MM.1S (cell line): ENCODE measurements at regions not wholly inside any gene's neighbourhood (a gene's known extent, or its start where the extent isn't known, plus 50 kb on each side); places are given as distances from the start of the nearest gene placed in this dataset.
"Not testable (repeated sequence)": the region's sequence is repeated elsewhere in the genome, so short reads cannot be mapped to it uniquely, and the experiment has no call there.

Experiments
- DNase-seq: peaks from one replicate; pipeline ENCODE4 v3.0.0-alpha.2; 2015
- H2AFZ ChIP-seq: fragments of 300-600 bp; sonication (generic); 2 replicates; pipeline ENCODE4 v1.6.0; 2016; ENCODE audit warnings: antibody characterized with exemption, low read length
- H3F3A ChIP-seq: fragments of 300-600 bp; sonication (generic); 2 replicates; pipeline ENCODE4 v1.6.1; 2016; ENCODE audit warnings: mild to moderate bottlenecking, antibody characterized with exemption, low read length, moderate library complexity, mixed read lengths; ENCODE audit not compliant: insufficient read depth
- H3K27ac ChIP-seq: fragments of 300-600 bp; sonication (generic); 2 replicates; pipeline ENCODE4 v1.5.1; 2016; ENCODE audit warnings: mild to moderate bottlenecking, low read length
- H3K27me3 ChIP-seq: fragments of 300-600 bp; sonication (generic); replicated peaks from 2 replicates; pipeline ENCODE4 v1.6.0; 2016; ENCODE audit warnings: low read length; ENCODE audit not compliant: insufficient read depth
- H3K36me3 ChIP-seq: fragments of 300-600 bp; sonication (generic); replicated peaks from 2 replicates; pipeline ENCODE4 v1.6.1; 2016; ENCODE audit warnings: mild to moderate bottlenecking, low read length, mixed read lengths; ENCODE audit not compliant: insufficient read depth
- H3K4me1 ChIP-seq: fragments of 300-600 bp; sonication (generic); 2 replicates; pipeline ENCODE4 v1.6.1; 2016; ENCODE audit warnings: low read length, mixed read lengths
- H3K4me2 ChIP-seq: fragments of 300-600 bp; sonication (generic); 2 replicates; pipeline ENCODE4 v1.6.0; 2016; ENCODE audit warnings: low read depth, low read length
- H3K4me3 ChIP-seq: fragments of 300-600 bp; sonication (generic); 2 replicates; pipeline ENCODE4 v1.5.1; 2016; ENCODE audit warnings: low read length, mixed read lengths
- H3K79me2 ChIP-seq: fragments of 300-600 bp; sonication (generic); 2 replicates; pipeline ENCODE4 v1.6.1; 2016; ENCODE audit warnings: mixed run types, low read length, mixed read lengths
- H3K9ac ChIP-seq: fragments of 300-600 bp; sonication (generic); 2 replicates; pipeline ENCODE4 v1.6.1; 2016; ENCODE audit warnings: low read length, mixed read lengths
- H3K9me2 ChIP-seq: fragments of 300-600 bp; sonication (generic); replicated peaks from 2 replicates; pipeline ENCODE4 v1.6.1; 2016; ENCODE audit warnings: mild to moderate bottlenecking, low read length, mixed read lengths; ENCODE audit not compliant: insufficient read depth
- H3K9me3 ChIP-seq: fragments of 300-600 bp; sonication (generic); replicated peaks from 2 replicates; pipeline ENCODE4 v1.6.1; 2016; ENCODE audit warnings: mild to moderate bottlenecking, low read length, mixed read lengths; ENCODE audit not compliant: insufficient read depth
- H4K20me1 ChIP-seq: fragments of 300-600 bp; sonication (generic); 2 replicates; pipeline ENCODE4 v1.6.1; 2016; ENCODE audit warnings: mild to moderate bottlenecking, low read length, moderate library complexity, mixed read lengths; ENCODE audit not compliant: insufficient read depth
- CTCF ChIP-seq: fragments of 300-600 bp; sonication (generic); IDR thresholded peaks from 2 replicates; pipeline ENCODE4 v1.5.1; 2016; ENCODE audit warnings: antibody characterized with exemption, low read length, mixed read lengths
- EZH2 ChIP-seq: fragments of 300-600 bp; sonication (generic); optimal IDR thresholded peaks from 2 replicates; pipeline ENCODE3; 2017; ENCODE audit warnings: low read depth, mild to moderate bottlenecking, antibody characterized with exemption, low read length, mixed read lengths
- EZH2phosphoT487 ChIP-seq: fragments of 300-600 bp; sonication (generic); IDR thresholded peaks from 2 replicates; pipeline ENCODE4 v1.6.1; 2018; ENCODE audit warnings: antibody characterized with exemption, low read length

- Histone ChIP-seq H3K9me3 (no peaks in the 10 kb centered on the region), H4K20me1 (no peaks in the 10 kb centered on the region), H3K36me3 (no peaks in the 10 kb centered on the region), H3K4me2 (no peak overlapping the region), H3F3A (no peaks in the 10 kb centered on the region), H2AFZ (no peak overlapping the region), H3K27ac (no peak overlapping the region), H3K4me1 (no peaks in the 10 kb centered on the region), H3K4me3 (no peak overlapping the region), H3K79me2 (no peaks in the 10 kb centered on the region), H3K9ac (no peak overlapping the region), H3K9me2 (no peaks in the 10 kb centered on the region), H3K27me3 (no peaks in the 10 kb centered on the region)
- no peak for DNase-seq
- TF ChIP-seq CTCF, result no peak
- TF ChIP-seq EZH2phosphoT487, result no peak
- TF ChIP-seq EZH2, result no peak
Measured at GRCh38 chr2:145887915-145888314, 1368.0 kb upstream of the ZEB2 start.

GRCh38 chr2:145880997-145881396 lies 1361.1 kb upstream of the ZEB2 start:
- not testable (repeated sequence) for H3K9ac ChIP-seq, H3K9me2 ChIP-seq, H3K27me3 ChIP-seq, H3F3A ChIP-seq, H3K36me3 ChIP-seq, H3K9me3 ChIP-seq, H3K79me2 ChIP-seq, H2AFZ ChIP-seq, H3K27ac ChIP-seq, H3K4me3 ChIP-seq, H3K4me1 ChIP-seq, DNase-seq, H4K20me1 ChIP-seq, H3K4me2 ChIP-seq

- H3K9me2 ChIP-seq, result no peaks in the 10 kb centered on the region
- no peaks in the 10 kb centered on the region for H4K20me1 ChIP-seq
- no peak overlapping the region for H3K27ac ChIP-seq
- H2AFZ ChIP-seq, result no peak overlapping the region
- H3K36me3 ChIP-seq, result no peaks in the 10 kb centered on the region
- no peak overlapping the region for H3K9ac ChIP-seq
- H3K79me2 ChIP-seq, result no peaks in the 10 kb centered on the region
- no peaks in the 10 kb centered on the region for H3F3A ChIP-seq
- no peaks in the 10 kb centered on the region for H3K9me3 ChIP-seq
- no peak overlapping the region for H3K4me3 ChIP-seq
- TF ChIP-seq EZH2phosphoT487, result no peak
- TF ChIP-seq EZH2, result no peak
- no peak for TF ChIP-seq CTCF
- H3K4me1 ChIP-seq, result no peaks in the 10 kb centered on the region
- DNase-seq, result no peak
- no peaks in the 10 kb centered on the region for H3K27me3 ChIP-seq
- no peak overlapping the region for H3K4me2 ChIP-seq
Measured at GRCh38 chr2:145875016-145875415, 1355.1 kb upstream of the ZEB2 start.

- Histone ChIP-seq H3K4me2 (no peak overlapping the region), H3K27ac (no peak overlapping the region), H3K4me1 (no peaks in the 10 kb centered on the region), H3K79me2 (no peaks in the 10 kb centered on the region), H3K27me3 (no peaks in the 10 kb centered on the region), H3K9me2 (no peaks in the 10 kb centered on the region), H3K9me3 (no peaks in the 10 kb centered on the region), H3K9ac (no peak overlapping the region), H4K20me1 (no peaks in the 10 kb centered on the region), H3F3A (no peaks in the 10 kb centered on the region), H3K36me3 (no peaks in the 10 kb centered on the region), H3K4me3 (no peak overlapping the region), H2AFZ (no peak overlapping the region)
- TF ChIP-seq EZH2 (no peak), CTCF (no peak), EZH2phosphoT487 (no peak)
- DNase-seq, result no peak
Measured at GRCh38 chr2:145874466-145874865, 1354.5 kb upstream of the ZEB2 start.
